ENCODE measurements at regions not wholly inside any gene's neighbourhood (a gene's known extent, or its start where the extent isn't known, plus 50 kb on each side); places are given as distances from the start of the nearest gene placed in this dataset.

DNA sequence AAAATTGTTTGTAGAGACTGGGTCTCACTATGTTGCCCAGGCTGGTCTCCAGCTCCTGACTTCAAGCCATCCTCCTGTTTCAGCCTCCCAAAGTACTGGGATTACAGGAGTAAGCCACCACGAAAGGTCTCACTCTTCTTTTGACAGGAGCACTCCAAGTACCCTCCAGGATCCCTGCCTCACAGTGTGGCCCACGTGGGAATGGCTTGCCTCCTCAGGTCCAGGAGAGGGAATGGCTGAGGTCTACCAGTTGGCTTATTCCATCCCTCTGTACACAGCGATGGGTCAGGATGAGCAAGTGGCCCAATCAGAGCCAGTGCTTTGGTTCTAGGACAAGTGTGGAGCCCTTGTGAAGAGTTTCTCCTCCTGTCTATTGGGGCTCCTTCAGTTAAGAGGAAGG is 73.7 kb upstream of the ZNF423 start:
- TF ChIP-seq, protein P1, sequence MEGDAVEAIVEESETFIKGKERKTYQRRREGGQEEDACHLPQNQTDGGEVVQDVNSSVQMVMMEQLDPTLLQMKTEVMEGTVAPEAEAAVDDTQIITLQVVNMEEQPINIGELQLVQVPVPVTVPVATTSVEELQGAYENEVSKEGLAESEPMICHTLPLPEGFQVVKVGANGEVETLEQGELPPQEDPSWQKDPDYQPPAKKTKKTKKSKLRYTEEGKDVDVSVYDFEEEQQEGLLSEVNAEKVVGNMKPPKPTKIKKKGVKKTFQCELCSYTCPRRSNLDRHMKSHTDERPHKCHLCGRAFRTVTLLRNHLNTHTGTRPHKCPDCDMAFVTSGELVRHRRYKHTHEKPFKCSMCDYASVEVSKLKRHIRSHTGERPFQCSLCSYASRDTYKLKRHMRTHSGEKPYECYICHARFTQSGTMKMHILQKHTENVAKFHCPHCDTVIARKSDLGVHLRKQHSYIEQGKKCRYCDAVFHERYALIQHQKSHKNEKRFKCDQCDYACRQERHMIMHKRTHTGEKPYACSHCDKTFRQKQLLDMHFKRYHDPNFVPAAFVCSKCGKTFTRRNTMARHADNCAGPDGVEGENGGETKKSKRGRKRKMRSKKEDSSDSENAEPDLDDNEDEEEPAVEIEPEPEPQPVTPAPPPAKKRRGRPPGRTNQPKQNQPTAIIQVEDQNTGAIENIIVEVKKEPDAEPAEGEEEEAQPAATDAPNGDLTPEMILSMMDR (IDR thresholded peaks at IDR 0.05; ENCODE audit: low read depth, low read length, poor library complexity, severe bottlenecking): no peak
- TF ChIP-seq EZH2phosphoT487 (IDR thresholded peaks at IDR 0.05; ENCODE audit: borderline replicate concordance, low read length): no peak
